ENCODE measurements at regions not wholly inside any gene's neighbourhood (a gene's known extent, or its start where the extent isn't known, plus 50 kb on each side); places are given as distances from the start of the nearest gene placed in this dataset.

DNA sequence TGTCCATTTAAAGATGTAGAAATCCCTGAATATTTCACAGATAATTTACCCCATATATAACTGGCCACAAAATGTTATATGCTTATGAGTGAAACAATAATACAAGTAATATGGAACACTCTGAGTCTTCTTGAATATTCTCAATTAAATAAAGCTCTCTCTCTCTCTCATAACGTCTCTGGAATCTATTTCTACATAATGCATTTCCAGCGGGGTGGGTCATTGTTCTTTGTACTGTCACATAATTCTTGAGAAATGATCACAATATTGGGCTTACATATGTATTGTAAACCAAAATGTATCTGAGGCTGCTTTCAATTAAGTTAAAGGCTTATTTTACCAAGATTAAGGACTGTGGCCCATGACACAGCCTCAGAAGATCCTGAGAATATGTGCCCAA, 596.3 kb downstream of the FAT4 start:
- TF ChIP-seq, protein P1, sequence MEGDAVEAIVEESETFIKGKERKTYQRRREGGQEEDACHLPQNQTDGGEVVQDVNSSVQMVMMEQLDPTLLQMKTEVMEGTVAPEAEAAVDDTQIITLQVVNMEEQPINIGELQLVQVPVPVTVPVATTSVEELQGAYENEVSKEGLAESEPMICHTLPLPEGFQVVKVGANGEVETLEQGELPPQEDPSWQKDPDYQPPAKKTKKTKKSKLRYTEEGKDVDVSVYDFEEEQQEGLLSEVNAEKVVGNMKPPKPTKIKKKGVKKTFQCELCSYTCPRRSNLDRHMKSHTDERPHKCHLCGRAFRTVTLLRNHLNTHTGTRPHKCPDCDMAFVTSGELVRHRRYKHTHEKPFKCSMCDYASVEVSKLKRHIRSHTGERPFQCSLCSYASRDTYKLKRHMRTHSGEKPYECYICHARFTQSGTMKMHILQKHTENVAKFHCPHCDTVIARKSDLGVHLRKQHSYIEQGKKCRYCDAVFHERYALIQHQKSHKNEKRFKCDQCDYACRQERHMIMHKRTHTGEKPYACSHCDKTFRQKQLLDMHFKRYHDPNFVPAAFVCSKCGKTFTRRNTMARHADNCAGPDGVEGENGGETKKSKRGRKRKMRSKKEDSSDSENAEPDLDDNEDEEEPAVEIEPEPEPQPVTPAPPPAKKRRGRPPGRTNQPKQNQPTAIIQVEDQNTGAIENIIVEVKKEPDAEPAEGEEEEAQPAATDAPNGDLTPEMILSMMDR (IDR thresholded peaks at IDR 0.05; ENCODE audit: extremely low read depth in 1 of 2, insufficient read depth in 1 of 2, low read depth in 1 of 2, low read length in 2 of 2), result no peak
- no peak for TF ChIP-seq POLR2AphosphoS5 (IDR thresholded peaks at IDR 0.05; ENCODE audit: insufficient read depth, low read depth, low read length)
- TF ChIP-seq POLR2A (IDR thresholded peaks at IDR 0.05; ENCODE audit: low read depth, low read length), result no peak
